GM12878 (cell line): ENCODE measurements at regions not wholly inside any gene's neighbourhood (a gene's known extent, or its start where the extent isn't known, plus 50 kb on each side); places are given as distances from the start of the nearest gene placed in this dataset.

Source experiments
- ATAC-seq: fragments of 200-7000 bp; cut with Tn5 transposase; 3 replicates; pipeline ENCODE4 v1.9.1; 2020; ENCODE audit warnings: mild to moderate bottlenecking, moderate library complexity
- BruUV-seq: library from RNA; stranded (reverse); fragments of 400-500 nt; replicated peaks from 2 replicates; lab custom pipeline; 2021; lab: Mats Ljungman, UMichigan
- CTCF ChIA-PET: fragments of 300-600 bp; sonication (Branson Sonifier 250); formaldehyde crosslinking; extraction: SDS; loops from one replicate; lab custom pipeline; 2021; ENCODE audit warnings: inconsistent platforms; lab: Yijun Ruan, JAX
- POLR2A ChIA-PET: fragments of 350-600 bp; formaldehyde crosslinking; extraction: SDS; loops from one replicate; lab custom pipeline; 2021; ENCODE audit warnings: inconsistent platforms; lab: Charles Lee
- RAD21 ChIA-PET: fragments of 300-600 bp; sonication (Branson Sonifier 250); formaldehyde crosslinking; loops from one replicate; lab custom pipeline; 2023; ENCODE audit warnings: antibody characterized with exemption; ENCODE audit not compliant: unreplicated experiment; lab: Charles Lee
- SMC1A ChIA-PET: fragments of 300-600 bp; sonication (Branson Sonifier 250); formaldehyde crosslinking; loops from one replicate; lab custom pipeline; 2023; ENCODE audit not compliant: unreplicated experiment, uncharacterized antibody; lab: Charles Lee
- DNase-seq: peaks from one replicate; pipeline ENCODE4 v3.0.0-alpha.2; 2011; ENCODE audit warnings: low read depth, low spot score
- FAIRE-seq: peaks from 3 replicates; lab custom pipeline; 2011; peaks lifted over from hg19 to GRCh38; lab: Jason Lieb, UNC
- H2AFZ ChIP-seq: 2 replicates; pipeline ENCODE4 v1.6.0; 2011; ENCODE audit warnings: low read depth, low read length, control low read depth; ENCODE audit not compliant: control insufficient read depth
- H3K27ac ChIP-seq: 2 replicates; pipeline ENCODE4 v1.5.1; 2011; ENCODE audit warnings: control low read depth; ENCODE audit not compliant: control insufficient read depth, insufficient read depth
- H3K27me3 ChIP-seq, 2 experiments: replicated peaks in 1 of 2; 2 replicates each; pipeline versions ENCODE4 v1.6.0 to v1.6.1; 2011; ENCODE audit warnings: low read length in 1 of 2; ENCODE audit not compliant: control insufficient read depth in 2 of 2, insufficient read depth in 2 of 2
- H3K36me3 ChIP-seq, 2 experiments: 2 replicates each; pipeline ENCODE4 v1.5.1; 2011; ENCODE audit warnings: low read length in 1 of 2; ENCODE audit not compliant: control insufficient read depth in 2 of 2, insufficient read depth in 2 of 2
- H3K4me1 ChIP-seq: 2 replicates; pipeline ENCODE4 v1.6.1; 2011; ENCODE audit warnings: mild to moderate bottlenecking, low read length, moderate library complexity, mixed read lengths; ENCODE audit not compliant: control insufficient read depth, insufficient read depth
- H3K4me2 ChIP-seq: 2 replicates; pipeline ENCODE4 v1.6.0; 2011; ENCODE audit warnings: control low read depth; ENCODE audit not compliant: control insufficient read depth, insufficient read depth
- H3K4me3 ChIP-seq: fragments of 200-600 bp; sonication (generic); 2 replicates; pipeline ENCODE4 v1.5.1; 2016
- H3K79me2 ChIP-seq: 2 replicates; pipeline ENCODE4 v1.6.0; 2011; ENCODE audit warnings: low read length; ENCODE audit not compliant: control insufficient read depth, insufficient read depth
- H3K9ac ChIP-seq: 2 replicates; pipeline ENCODE4 v1.8.0; 2011; ENCODE audit warnings: low read length, control low read depth, mixed read lengths; ENCODE audit not compliant: control insufficient read depth, insufficient read depth
- H3K9me3 ChIP-seq: replicated peaks from 3 replicates; pipeline ENCODE4 v1.5.1; 2011; ENCODE audit warnings: mild to moderate bottlenecking, low read length; ENCODE audit not compliant: control insufficient read depth, insufficient read depth
- H4K20me1 ChIP-seq: 2 replicates; pipeline ENCODE4 v1.6.0; 2011; ENCODE audit not compliant: control insufficient read depth, insufficient read depth
- ATF7 ChIP-seq: fragments of 450-650 bp; IDR thresholded peaks from 2 replicates; pipeline ENCODE4 v1.6.1; 2016; ENCODE audit warnings: low read depth, mild to moderate bottlenecking
- HCFC1 ChIP-seq: fragments of 150-350 bp; IDR thresholded peaks from 2 replicates; pipeline ENCODE4 v1.6.1; 2014; ENCODE audit warnings: low read length
- JUNB ChIP-seq: IDR thresholded peaks from 2 replicates; pipeline ENCODE4 v1.6.1; 2016; ENCODE audit warnings: antibody characterized with exemption, mild to moderate bottlenecking
- NR2C1 ChIP-seq: fragments of 450-650 bp; IDR thresholded peaks from 2 replicates; pipeline ENCODE4 v1.6.1; 2017; ENCODE audit warnings: antibody characterized with exemption, mild to moderate bottlenecking, moderate library complexity
- RAD51 ChIP-seq: fragments of 450-650 bp; IDR thresholded peaks from 2 replicates; pipeline ENCODE4 v1.6.1; 2016; ENCODE audit warnings: moderate library complexity, mild to moderate bottlenecking, inconsistent platforms
- REST ChIP-seq: IDR thresholded peaks from 2 replicates; pipeline ENCODE4 v1.6.1; 2012; ENCODE audit warnings: mild to moderate bottlenecking, low read depth, low read length
- STAT3 ChIP-seq: IDR thresholded peaks from 2 replicates; pipeline ENCODE4 v1.6.1; 2011; ENCODE audit warnings: low read depth, low read length, improper control_type of control experiment
- TCF12 ChIP-seq: IDR thresholded peaks from 2 replicates; pipeline ENCODE4 v1.6.1; 2011; ENCODE audit warnings: low read depth, mild to moderate bottlenecking, low read length
- TCF7 ChIP-seq: IDR thresholded peaks from 2 replicates; pipeline ENCODE4 v1.6.1; 2014; ENCODE audit warnings: antibody characterized with exemption, borderline replicate concordance
- ZBTB33 ChIP-seq: fragments of 450-650 bp; IDR thresholded peaks from 2 replicates; pipeline ENCODE4 v1.6.1; 2017; ENCODE audit warnings: mild to moderate bottlenecking
- ZNF207 ChIP-seq: fragments of 450-650 bp; IDR thresholded peaks from 2 replicates; pipeline ENCODE4 v1.6.1; 2014; ENCODE audit warnings: antibody characterized with exemption, mild to moderate bottlenecking, borderline replicate concordance
- ZSCAN29 ChIP-seq: fragments of 450-650 bp; IDR thresholded peaks from 2 replicates; pipeline ENCODE4 v1.6.1; 2017; ENCODE audit warnings: mild to moderate bottlenecking, moderate library complexity
- WGBS: methylation state at CpG from one replicate; pipeline ENCODE4 v1.1.6; 2016; ENCODE audit warnings: low lambda C conversion rate; ENCODE audit not compliant: insufficient replicate concordance, insufficient coverage; ENCODE audit errors: missing lambda C conversion rate; 5-methylcytosine and 5-hydroxymethylcytosine counted together
- in situ Hi-C: fragments of 300-500 bp; cut with MboI; formaldehyde crosslinking; loops from 9 replicates; pipeline ENCODE4 v1.14.3; 2018; ENCODE audit warnings: mixed read lengths
- intact Hi-C: fragments of 100-400 bp; cut with micrococcal nuclease; formaldehyde crosslinking; loops from one replicate; pipeline ENCODE4 v1.14.2; 2022; ENCODE audit not compliant: unreplicated experiment
- TF ChIP-seq, protein P1 (sequence below): fragments of 450-650 bp; IDR thresholded peaks from 2 replicates; pipeline ENCODE4 v1.6.1; 2014; ENCODE audit warnings: mild to moderate bottlenecking

- TF ChIP-seq ZBTB33: no peak
- no peak for TF ChIP-seq ATF7
These were observed 82.6 kb upstream of the GALNT2 start (continued) for GRCh38 chr1:229984310-229984991.

DNA sequence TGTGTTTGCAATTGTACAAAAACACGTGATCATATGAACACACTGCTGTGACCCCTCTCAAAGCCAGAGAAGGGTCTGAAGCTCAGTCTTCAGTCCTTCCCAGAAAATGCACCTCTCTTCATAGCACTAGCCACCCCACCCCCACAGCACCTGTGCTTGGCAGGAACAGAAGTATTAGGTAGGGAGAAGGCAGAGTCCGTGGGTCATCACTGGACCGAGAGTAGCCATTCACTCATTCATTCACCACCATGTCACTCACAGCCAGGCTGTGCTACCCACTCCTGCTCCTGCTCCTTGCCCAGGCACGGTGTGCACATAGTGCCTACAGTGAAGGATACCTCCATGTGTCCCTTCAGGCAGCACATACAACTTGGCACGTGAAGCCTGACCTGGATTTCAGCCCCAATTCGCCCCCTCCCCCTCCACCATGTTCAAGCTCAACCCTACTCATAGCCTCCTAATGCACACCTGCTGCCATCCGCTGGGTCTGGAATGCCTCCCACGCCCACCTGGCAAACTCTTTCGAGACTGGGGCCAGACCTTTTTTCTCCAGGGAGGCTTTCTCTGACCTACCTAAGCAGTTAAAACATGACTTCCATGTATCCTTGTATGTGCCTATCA is 81.9 kb upstream of the GALNT2 start:
- intact Hi-C loops (no loop called here), in situ Hi-C loops (no loop called here)
- ATAC-seq: no peak
- RAD21 ChIA-PET: interaction anchor here (1.4 kb wide), 1 partner anchor 321 kb away, joined by 3 read pairs; no protein-coding TSS in a partner anchor
- POLR2A ChIA-PET: no interaction called here
- SMC1A ChIA-PET: interaction anchor here (1.2 kb wide), 1 partner anchor 43 kb away, joined by 3 read pairs; no protein-coding TSS in a partner anchor
- no peak overlapping the region for H3K4me2 ChIP-seq
- BruUV-seq: no TSS peak
- no peak overlapping the region for H3K27ac ChIP-seq
- no peak overlapping the region for H2AFZ ChIP-seq
- H4K20me1 ChIP-seq: no peaks in the 10 kb centered on the region
- FAIRE-seq: no peak
- no peaks in the 10 kb centered on the region for H3K4me1 ChIP-seq
- 29% methylated on average over 9 of the region's 9 CpGs for WGBS
- H3K9me3 ChIP-seq: no peaks in the 10 kb centered on the region
- no peaks in the 10 kb centered on the region for H3K36me3 ChIP-seq
- no peak overlapping the region for H3K4me3 ChIP-seq
- CTCF ChIA-PET: no interaction called here
- no peaks in the 10 kb centered on the region; a peak in 1 of 4 replicates for H3K27me3 ChIP-seq
- no peaks in the 10 kb centered on the region for H3K79me2 ChIP-seq
- H3K9ac ChIP-seq: no peak overlapping the region
- DNase-seq: no peak
- no peak for TF ChIP-seq NR2C1
- TF ChIP-seq RAD51: no peak
- no peak for TF ChIP-seq ZNF207
- TF ChIP-seq TCF12: no peak
- TF ChIP-seq ZSCAN29: no peak
- no peak for TF ChIP-seq HCFC1
- TF ChIP-seq STAT3: no peak
- no peak for TF ChIP-seq REST
- TF ChIP-seq JUNB: no peak
- TF ChIP-seq TCF7: no peak
- TF ChIP-seq, protein P1, sequence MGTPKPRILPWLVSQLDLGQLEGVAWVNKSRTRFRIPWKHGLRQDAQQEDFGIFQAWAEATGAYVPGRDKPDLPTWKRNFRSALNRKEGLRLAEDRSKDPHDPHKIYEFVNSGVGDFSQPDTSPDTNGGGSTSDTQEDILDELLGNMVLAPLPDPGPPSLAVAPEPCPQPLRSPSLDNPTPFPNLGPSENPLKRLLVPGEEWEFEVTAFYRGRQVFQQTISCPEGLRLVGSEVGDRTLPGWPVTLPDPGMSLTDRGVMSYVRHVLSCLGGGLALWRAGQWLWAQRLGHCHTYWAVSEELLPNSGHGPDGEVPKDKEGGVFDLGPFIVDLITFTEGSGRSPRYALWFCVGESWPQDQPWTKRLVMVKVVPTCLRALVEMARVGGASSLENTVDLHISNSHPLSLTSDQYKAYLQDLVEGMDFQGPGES: no peak
